ENCODE measurements at regions not wholly inside any gene's neighbourhood (a gene's known extent, or its start where the extent isn't known, plus 50 kb on each side); places are given as distances from the start of the nearest gene placed in this dataset.

GRCh38 chr14:88961214-88961613 is 136.8 kb downstream of the TTC8 start:
- TF ChIP-seq CTCF (IDR thresholded peaks at IDR 0.05 in 2 of 3, conservative IDR thresholded peaks at IDR 0.05 in 1 of 3; ENCODE audit: control insufficient read depth in 2 of 3, extremely low read depth in 1 of 3, insufficient read depth in 1 of 3, low read depth in 3 of 3, low read length in 3 of 3) (no peak), EP300 (IDR thresholded peaks at IDR 0.05; ENCODE audit: borderline replicate concordance in 1 of 2, control insufficient read depth in 1 of 2, low read depth in 2 of 2, low read length in 2 of 2) (no peak), BHLHE40 (IDR thresholded peaks at IDR 0.05; ENCODE audit: borderline replicate concordance in 1 of 2, low read depth in 2 of 2, low read length in 1 of 2) (no peak), USF2 (IDR thresholded peaks at IDR 0.05; ENCODE audit: borderline replicate concordance, low read depth, low read length) (no peak), YY1 (IDR thresholded peaks at IDR 0.05; ENCODE audit: low read depth, low read length) (no peak), E2F4 (IDR thresholded peaks at IDR 0.05; ENCODE audit: low read depth, low read length) (no peak), ZNF207 (IDR thresholded peaks at IDR 0.05; ENCODE audit: borderline replicate concordance) (no peak), SIN3A (IDR thresholded peaks at IDR 0.05; ENCODE audit: low read depth, low read length) (no peak), CBX3 (IDR thresholded peaks at IDR 0.05; ENCODE audit: borderline replicate concordance, low read depth) (no peak)
